ENCODE measurements at regions not wholly inside any gene's neighbourhood (a gene's known extent, or its start where the extent isn't known, plus 50 kb on each side); places are given as distances from the start of the nearest gene placed in this dataset.

- 36 to 55% methylated on average over 3 of the region's 3 CpGs for WGBS, 2 donors
- intact Hi-C loops (cut with DNase I) = no loop called here
- no peak overlapping the region for H3K27ac ChIP-seq
- H3K36me3 ChIP-seq (replicated peaks in 1 of 2; ENCODE audit: insufficient read depth in 1 of 2, low read depth in 2 of 2) = no peaks in the 10 kb centered on the region
- H3K4me3 ChIP-seq = no peak overlapping the region
- DNase-seq = no peak
- H3K9me3 ChIP-seq = no peaks in the 10 kb centered on the region
- H3K27me3 ChIP-seq = no peaks in the 10 kb centered on the region
- TF ChIP-seq CTCF (IDR thresholded peaks at IDR 0.05) = no peak
- no peak for TF ChIP-seq POLR2A (IDR thresholded peaks at IDR 0.05)
- ATAC-seq = no peak
- no peaks in the 10 kb centered on the region for H3K4me1 ChIP-seq
These were observed 1112.5 kb downstream of the TSN start for GRCh38 chr2:122867941-122868340.

- ATAC-seq (no peak), DNase-seq (no peak)
- Histone ChIP-seq H3K9me3 (no peaks in the 10 kb centered on the region), H3K4me3 (no peak overlapping the region), H3K4me1 (no peaks in the 10 kb centered on the region), H3K27ac (no peak overlapping the region), H3K36me3 (replicated peaks in 1 of 2; ENCODE audit: insufficient read depth in 1 of 2, low read depth in 2 of 2) (no peaks in the 10 kb centered on the region), H3K27me3 (no peaks in the 10 kb centered on the region)
- TF ChIP-seq CTCF (IDR thresholded peaks at IDR 0.05) = no peak
- no peak for TF ChIP-seq POLR2A (IDR thresholded peaks at IDR 0.05)
- 78 to 84% methylated on average over 6 of the region's 6 CpGs for WGBS, 2 donors
- intact Hi-C loops (cut with DNase I) = no loop called here
These were observed 1113.3 kb downstream of the TSN start for GRCh38 chr2:122868646-122869275.

- no peak for ATAC-seq
- H3K9me3 ChIP-seq = no peaks in the 10 kb centered on the region
- no peaks in the 10 kb centered on the region for H3K27me3 ChIP-seq
- no peak overlapping the region for H3K4me3 ChIP-seq
- DNase-seq = no peak
- H3K36me3 ChIP-seq (replicated peaks in 1 of 2; ENCODE audit: insufficient read depth in 1 of 2, low read depth in 2 of 2) = no peaks in the 10 kb centered on the region
- no peaks in the 10 kb centered on the region for H3K4me1 ChIP-seq
- H3K27ac ChIP-seq = no peak overlapping the region
- TF ChIP-seq CTCF (IDR thresholded peaks at IDR 0.05) (no peak), POLR2A (IDR thresholded peaks at IDR 0.05) (no peak)
- 86 to 96% methylated on average over 2 of the region's 2 CpGs for WGBS, 2 donors
- intact Hi-C loops (cut with DNase I) = no loop called here
These were observed 1118.5 kb downstream of the TSN start for GRCh38 chr2:122873951-122874350.

- H3K27me3 ChIP-seq = no peaks in the 10 kb centered on the region
- H3K9me3 ChIP-seq = no peaks in the 10 kb centered on the region
- H3K27ac ChIP-seq = no peak overlapping the region
- intact Hi-C loops (cut with DNase I) = no loop called here
- WGBS, 2 donors = 46 to 57% methylated on average over 5 of the region's 5 CpGs
- H3K4me1 ChIP-seq = no peaks in the 10 kb centered on the region
- DNase-seq (no peak), ATAC-seq (no peak)
- H3K36me3 ChIP-seq (replicated peaks in 1 of 2; ENCODE audit: insufficient read depth in 1 of 2, low read depth in 2 of 2) = no peaks in the 10 kb centered on the region
- TF ChIP-seq CTCF (IDR thresholded peaks at IDR 0.05) (no peak), POLR2A (IDR thresholded peaks at IDR 0.05) (no peak)
- H3K4me3 ChIP-seq = no peak overlapping the region
These were observed 1119.8 kb downstream of the TSN start for GRCh38 chr2:122875091-122875865.

GRCh38 chr2:122883849-122884248, 1128.4 kb downstream of the TSN start:
- intact Hi-C loops (cut with DNase I) = no loop called here
- H3K27me3 ChIP-seq = no peaks in the 10 kb centered on the region
- no peak for DNase-seq
- H3K27ac ChIP-seq = no peak overlapping the region
- 51 to 63% methylated on average over 5 of the region's 5 CpGs for WGBS, 2 donors
- no peaks in the 10 kb centered on the region for H3K9me3 ChIP-seq
- ATAC-seq = no peak
- H3K4me1 ChIP-seq = no peaks in the 10 kb centered on the region
- H3K4me3 ChIP-seq = no peak overlapping the region
- no peaks in the 10 kb centered on the region for H3K36me3 ChIP-seq (replicated peaks in 1 of 2; ENCODE audit: insufficient read depth in 1 of 2, low read depth in 2 of 2)
- TF ChIP-seq POLR2A (IDR thresholded peaks at IDR 0.05) = no peak
- no peak for TF ChIP-seq CTCF (IDR thresholded peaks at IDR 0.05)

Data from body of pancreas (tissue), 4 donors.